GM18907 (cell line): ENCODE measurements at regions not wholly inside any gene's neighbourhood (a gene's known extent, or its start where the extent isn't known, plus 50 kb on each side); places are given as distances from the start of the nearest gene placed in this dataset.

Experiments
- ATAC-seq: cut with Tn5 transposase; IDR thresholded peaks from one replicate; pipeline ENCODE4 v1.9.1; 2021; ENCODE audit warnings: mild to moderate bottlenecking, moderate library complexity; ENCODE audit not compliant: unreplicated experiment

- ATAC-seq = no peak
Measured at GRCh38 chr6:121810158-121811032, 374.9 kb downstream of the GJA1 start.

- no peak for ATAC-seq
Measured at GRCh38 chr6:121811106-121811505, 375.7 kb downstream of the GJA1 start.

GRCh38 chr6:121816361-121816760 is 380.9 kb downstream of the GJA1 start:
- no peak for ATAC-seq

- no peak for ATAC-seq
Measured at GRCh38 chr6:121816906-121817540, 381.6 kb downstream of the GJA1 start.

DNA sequence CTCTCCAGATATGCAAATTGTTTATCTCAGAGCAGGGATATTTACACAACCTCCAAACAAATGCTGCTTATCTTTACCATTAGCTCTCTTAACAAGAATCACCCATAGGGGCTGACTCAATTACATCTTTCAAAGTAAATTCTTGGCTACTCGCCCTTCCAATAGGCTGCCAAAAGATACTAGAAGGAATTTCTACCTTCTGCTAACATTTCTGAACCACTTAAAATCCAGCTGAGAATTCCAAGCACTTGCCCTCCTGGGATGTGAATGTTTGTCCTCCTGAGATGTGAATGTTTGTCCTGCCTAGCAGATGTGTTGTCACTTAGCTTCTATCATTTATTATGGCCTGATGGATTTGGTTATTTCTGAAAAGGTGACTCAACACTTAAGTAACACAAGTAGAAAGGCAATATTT is 388.0 kb downstream of the GJA1 start:
- no peak for ATAC-seq

- no peak for ATAC-seq
Measured at GRCh38 chr6:121826156-121826810, 390.8 kb downstream of the GJA1 start.

- ATAC-seq = no peak
Measured at GRCh38 chr6:121828146-121828886, 392.9 kb downstream of the GJA1 start.

DNA sequence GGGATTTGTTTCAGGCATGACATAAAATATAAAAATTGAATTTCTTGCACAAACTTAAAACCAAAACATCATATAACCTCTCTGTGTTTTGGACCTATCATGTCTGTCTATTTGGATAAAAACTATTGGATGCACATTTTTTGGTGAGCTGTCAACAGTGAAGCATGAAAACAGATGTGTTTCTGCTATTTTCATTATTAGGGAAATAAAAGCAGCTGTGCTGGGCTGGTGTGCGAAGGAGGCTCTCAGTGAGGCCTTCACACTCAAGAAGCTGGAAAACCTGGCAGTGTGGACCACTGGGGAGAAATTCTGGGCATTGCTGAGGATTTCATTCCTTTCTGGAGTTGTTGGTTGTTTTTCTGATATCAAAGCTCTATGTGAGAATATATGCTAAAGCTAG is 395.3 kb downstream of the GJA1 start:
- ATAC-seq = no peak

DNA sequence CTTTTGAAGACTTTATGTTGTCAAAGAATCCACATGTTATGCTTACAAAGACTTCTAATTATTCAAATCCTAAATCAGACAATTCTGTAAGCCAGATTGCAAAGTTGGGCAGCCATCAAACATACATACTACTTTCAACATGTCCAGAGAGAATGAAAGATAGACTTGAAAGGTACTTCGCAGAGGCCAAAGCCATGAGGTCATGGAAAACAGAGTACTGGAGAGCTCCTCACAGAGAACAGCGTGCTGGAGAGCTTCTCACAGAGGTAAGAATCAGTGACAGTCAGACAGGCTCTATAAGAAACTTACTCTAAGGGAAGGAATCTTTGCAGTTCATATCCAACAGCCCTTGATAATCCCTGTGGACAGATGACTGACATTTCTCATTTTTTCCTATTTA is 400.2 kb downstream of the GJA1 start:
- ATAC-seq = no peak

DNA sequence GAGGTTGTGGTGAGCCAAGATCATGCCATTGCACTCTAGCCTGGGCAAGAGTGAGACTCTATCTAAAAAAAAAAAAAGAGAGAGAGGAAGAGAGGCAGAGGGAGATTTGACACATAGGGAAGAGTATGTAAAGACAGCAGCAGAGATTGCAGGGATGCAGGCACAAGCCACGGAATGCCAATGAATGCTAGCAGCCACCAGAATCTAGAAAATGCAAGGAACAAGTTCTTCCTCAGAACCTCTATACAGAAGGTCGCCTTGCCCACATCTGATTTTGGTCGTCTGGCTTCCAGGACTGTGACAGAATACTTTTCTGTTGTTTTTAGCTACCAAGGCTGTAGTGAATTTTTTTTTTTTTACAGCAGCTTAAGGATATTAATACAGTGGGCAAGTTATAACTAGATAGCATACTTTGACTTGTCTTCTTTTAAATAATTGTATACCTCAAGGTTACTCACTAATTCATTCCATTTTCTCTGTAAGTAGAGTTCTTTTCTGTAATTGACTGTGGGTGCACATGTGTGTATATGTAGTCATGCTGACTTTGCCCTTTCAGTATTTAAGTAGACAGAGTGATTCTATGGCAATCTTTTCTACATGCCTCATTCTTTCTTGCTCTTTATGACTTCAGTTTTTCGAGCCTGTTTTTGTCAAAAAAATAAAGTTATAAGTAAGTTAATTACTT is 402.2 kb downstream of the GJA1 start:
- no peak for ATAC-seq

DNA sequence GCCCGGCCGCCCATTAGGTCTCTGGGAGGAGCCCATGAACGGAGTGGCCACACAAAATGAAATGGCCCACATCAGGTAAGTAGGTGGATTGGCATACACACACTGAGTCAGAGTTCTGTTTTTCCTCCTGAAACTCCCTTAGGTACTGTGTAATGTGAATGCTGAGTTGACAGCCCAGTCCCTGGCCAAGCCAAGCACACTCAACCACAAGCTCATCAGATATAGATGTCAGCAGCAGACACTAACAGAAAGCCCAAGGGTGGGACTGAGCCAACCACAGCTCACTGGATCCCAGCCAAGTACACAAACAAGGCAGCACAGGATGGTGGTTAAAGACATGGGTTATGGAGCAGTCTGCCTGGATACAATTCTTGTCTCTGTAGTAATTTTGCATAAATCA is 403.4 kb downstream of the GJA1 start:
- ATAC-seq = no peak

GRCh38 chr6:121839896-121840295 is 404.4 kb downstream of the GJA1 start:
- no peak for ATAC-seq

GRCh38 chr6:121844898-121845297 is 409.5 kb downstream of the GJA1 start:
- no peak for ATAC-seq

- no peak for ATAC-seq
Measured at GRCh38 chr6:121847806-121848522, 412.5 kb downstream of the GJA1 start.

DNA sequence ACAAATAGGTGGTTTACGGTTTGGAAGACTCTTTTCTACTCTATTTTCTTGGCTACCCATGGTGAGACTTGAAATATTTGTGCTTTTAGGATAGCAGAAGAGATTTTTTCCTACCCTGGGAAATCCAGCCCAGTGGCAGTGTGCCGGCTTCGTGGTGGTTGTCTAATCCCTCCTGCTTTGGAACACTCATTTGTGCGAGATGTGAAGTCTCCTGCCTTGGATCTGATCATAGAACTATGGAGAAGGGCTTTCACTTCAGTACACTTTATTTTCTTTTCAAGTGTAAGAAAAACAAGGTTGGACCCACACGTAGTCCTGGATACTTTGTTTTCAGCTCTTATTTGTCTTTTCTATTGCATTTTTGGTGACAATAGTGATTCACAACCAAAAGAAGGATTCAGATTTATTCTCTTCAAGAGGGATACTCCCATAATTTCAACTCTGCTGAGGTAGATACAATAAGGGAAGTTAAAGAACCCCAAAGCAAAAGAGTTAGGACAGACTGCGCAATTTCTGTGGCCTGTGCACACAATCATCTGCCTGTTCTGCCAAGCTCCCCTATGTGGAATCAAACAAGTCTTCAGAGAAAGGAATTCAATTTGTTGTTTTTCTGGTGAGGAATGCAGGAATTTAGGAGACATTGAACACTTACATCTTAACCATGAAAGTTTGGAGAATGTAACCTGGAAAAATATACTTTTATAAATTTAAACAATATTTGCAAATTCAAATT is 413.2 kb downstream of the GJA1 start:
- ATAC-seq = no peak

DNA sequence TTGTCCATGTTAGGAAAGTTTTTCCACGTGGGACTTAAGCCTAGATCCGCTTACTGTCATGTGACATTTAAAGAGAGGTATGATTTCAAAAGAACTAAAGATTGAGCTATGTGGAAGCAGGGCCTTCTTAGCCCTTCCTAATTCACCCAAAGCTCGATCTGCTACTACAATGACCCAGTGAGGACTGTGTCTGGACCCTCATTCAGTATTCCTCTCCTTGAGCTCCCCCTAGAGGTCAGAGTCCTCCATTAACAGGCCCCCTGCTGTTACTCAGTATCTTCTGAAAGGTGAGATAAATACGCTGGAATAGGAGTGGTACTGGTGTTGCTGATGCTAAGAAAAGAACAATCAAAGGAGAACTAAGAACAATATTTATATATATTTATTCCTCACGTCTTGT is 414.0 kb downstream of the GJA1 start:
- peak; percentile 95 for ATAC-seq

DNA sequence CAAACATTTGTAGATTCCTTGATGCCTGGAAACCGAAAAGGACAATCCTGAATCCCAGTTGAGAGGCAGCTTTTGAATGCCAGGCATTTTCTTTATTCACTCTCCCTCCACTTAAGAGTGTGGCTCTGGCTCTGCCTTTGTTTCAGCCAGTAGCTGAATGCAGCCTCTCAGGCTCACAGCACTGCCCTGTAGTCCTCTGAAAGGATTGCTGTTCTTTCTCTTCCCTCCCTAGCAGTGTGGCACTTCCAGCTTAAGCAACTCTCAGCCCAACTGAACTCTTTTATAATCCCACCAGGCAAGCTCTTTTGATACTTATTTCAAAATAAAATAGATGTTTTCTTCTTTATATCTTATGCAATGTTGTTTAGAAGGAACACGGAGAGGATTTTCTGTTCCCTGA is 415.6 kb downstream of the GJA1 start:
- no peak for ATAC-seq

DNA sequence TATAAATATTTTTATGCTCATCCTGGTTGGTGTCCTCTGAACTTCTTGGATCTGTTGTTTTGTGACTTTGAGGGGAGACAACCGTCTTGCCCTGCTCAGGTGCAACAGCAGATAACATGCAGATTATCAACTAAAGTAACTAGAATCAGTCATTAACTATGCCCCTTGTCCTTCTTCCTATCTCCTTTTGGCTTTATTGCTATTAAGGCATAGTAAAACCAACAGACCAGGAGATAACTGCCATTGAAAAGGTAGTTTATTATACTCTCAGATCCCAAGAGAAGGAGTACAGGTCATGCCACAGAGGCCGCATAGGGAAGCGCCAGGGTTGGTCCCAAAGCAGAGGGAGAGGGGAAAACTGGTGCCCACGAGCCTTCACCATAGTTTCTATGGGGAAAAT is 418.2 kb downstream of the GJA1 start:
- no peak for ATAC-seq

GRCh38 chr6:121855521-121855920 is 420.1 kb downstream of the GJA1 start:
- ATAC-seq = no peak
